ENCODE measurements at regions not wholly inside any gene's neighbourhood (a gene's known extent, or its start where the extent isn't known, plus 50 kb on each side); places are given as distances from the start of the nearest gene placed in this dataset.

- Histone ChIP-seq H3K36me3 (replicated peaks in 1 of 2; ENCODE audit: control insufficient read depth in 1 of 2, insufficient read depth in 2 of 2, low read length in 1 of 2) (no peaks in the 10 kb centered on the region), H3K9me2 (no peaks in the 10 kb centered on the region), H3K27me3 (ENCODE audit: insufficient read depth) (no peaks in the 10 kb centered on the region; the same call in 1 of the 2 replicates), H3K79me2 (ENCODE audit: insufficient read depth) (no peaks in the 10 kb centered on the region), H3F3A (replicated peaks; ENCODE audit: insufficient read depth) (no peaks in the 10 kb centered on the region), H3K27ac (ENCODE audit: low read depth in 2 of 2, low read length in 1 of 2) (no peak overlapping the region), H4K20me1 (ENCODE audit: insufficient read depth) (no peaks in the 10 kb centered on the region), H3K9me3 (no peaks in the 10 kb centered on the region), H3K4me3 (ENCODE audit: low read depth in 2 of 2, low read length in 1 of 2) (no peak overlapping the region), H2AFZ (ENCODE audit: low read depth) (no peak overlapping the region), H3K4me1 (ENCODE audit: control insufficient read depth in 1 of 2, insufficient read depth in 2 of 2, low read depth in 1 of 2, low read length in 1 of 2) (no peaks in the 10 kb centered on the region; a peak in 1 of 4 replicates), H3K4me2 (no peak overlapping the region), H3K9ac (no peak overlapping the region)
- ChIA-PET POLR2A (no interaction called here), CTCF (no interaction called here)
- 44% methylated on average over 7 of the region's 7 CpGs for WGBS (ENCODE audit: low lambda C conversion rate)
- no peak for DNase-seq
- TF ChIP-seq NFIC (IDR thresholded peaks at IDR 0.05; ENCODE audit: borderline replicate concordance) = no peak
- TF ChIP-seq GABPA (IDR thresholded peaks at IDR 0.05; ENCODE audit: low read depth) = no peak
- no peak for TF ChIP-seq FOSL2 (IDR thresholded peaks at IDR 0.05; ENCODE audit: borderline replicate concordance, low read depth)
- no peak for TF ChIP-seq USF1 (IDR thresholded peaks at IDR 0.05; ENCODE audit: borderline replicate concordance, low read depth)
- TF ChIP-seq JUND (IDR thresholded peaks at IDR 0.05) = no peak
- no peak for TF ChIP-seq FOXJ3 (CRISPR knock-in tag; IDR thresholded peaks at IDR 0.05)
- TF ChIP-seq MEF2A (IDR thresholded peaks at IDR 0.05; ENCODE audit: borderline replicate concordance, low read depth) = no peak
- no peak for TF ChIP-seq TEAD4 (IDR thresholded peaks at IDR 0.05; ENCODE audit: borderline replicate concordance, insufficient read depth)
- no peak for TF ChIP-seq ZBTB33 (IDR thresholded peaks at IDR 0.05; ENCODE audit: borderline replicate concordance, low read depth)
- no peak for TF ChIP-seq CTCF (IDR thresholded peaks at IDR 0.05)
- TF ChIP-seq RCOR1 (IDR thresholded peaks at IDR 0.05; ENCODE audit: low read length) = no peak
- no peak for TF ChIP-seq POLR2AphosphoS5 (IDR thresholded peaks at IDR 0.05; ENCODE audit: low read depth, low read length)
- no peak for TF ChIP-seq FOXM1 (IDR thresholded peaks at IDR 0.05; ENCODE audit: low read depth)
- TF ChIP-seq EP300 (IDR thresholded peaks at IDR 0.05; ENCODE audit: borderline replicate concordance in 1 of 2, low read depth in 1 of 2, low read length in 1 of 2) = no peak
- no peak for TF ChIP-seq RAD21 (IDR thresholded peaks at IDR 0.05; ENCODE audit: low read length)
- no peak for TF ChIP-seq PBX3 (IDR thresholded peaks at IDR 0.05)
Observed at GRCh38 chrX:39451046-39451445, 646.7 kb downstream of the BCOR start.
